ENCODE measurements at regions not wholly inside any gene's neighbourhood (a gene's known extent, or its start where the extent isn't known, plus 50 kb on each side); places are given as distances from the start of the nearest gene placed in this dataset.

DNA sequence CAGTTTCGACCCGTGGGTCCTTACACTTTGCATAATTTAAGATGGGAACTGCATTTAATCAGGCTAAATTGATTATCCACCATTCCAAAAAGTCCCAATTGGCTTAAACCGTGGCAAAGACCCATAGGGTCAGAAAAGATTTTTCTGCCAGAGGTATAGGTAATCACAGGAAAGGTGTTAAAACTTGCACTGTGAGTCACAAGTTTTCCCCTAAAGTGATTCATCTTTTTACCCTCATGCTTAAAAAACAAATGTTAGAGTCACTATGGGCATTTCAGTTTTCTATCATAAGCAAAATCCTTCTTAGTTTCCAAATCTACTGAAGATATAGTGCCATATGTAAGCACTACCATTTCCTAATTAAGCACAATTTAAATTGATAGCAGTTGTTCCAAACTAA, 1079.8 kb downstream of the ADGRL2 start:
- Histone ChIP-seq H3K4me1 (ENCODE audit: insufficient read depth, low read length, poor library complexity, severe bottlenecking) (no peaks in the 10 kb centered on the region), H3K9me3 (ENCODE audit: low read depth, low read length, poor library complexity, severe bottlenecking) (no peaks in the 10 kb centered on the region), H3K27me3 (replicated peaks; ENCODE audit: insufficient read depth, low read depth, low read length, poor library complexity) (peaks cover 5% of the 10 kb centered on the region), H3K36me3 (ENCODE audit: insufficient read depth, low read length, poor library complexity, severe bottlenecking) (no peaks in the 10 kb centered on the region), H3K27ac (ENCODE audit: low read depth, low read length, poor library complexity, severe bottlenecking) (no peak overlapping the region), H3K4me3 (ENCODE audit: low read depth, low read length, poor library complexity, severe bottlenecking) (no peak overlapping the region)
- no peak for TF ChIP-seq EZH2 (IDR thresholded peaks at IDR 0.05; ENCODE audit: borderline replicate concordance, low read depth, low read length, poor library complexity, severe bottlenecking)
- no peak for TF ChIP-seq CTCF (conservative IDR thresholded peaks at IDR 0.05; ENCODE audit: low read depth, low read length)
- ChIA-PET CTCF (no interaction called here), POLR2A (ENCODE audit: low non-redundant PET) (no interaction called here)
- BruUV-seq (replicated peaks), result no TSS peak
- intact Hi-C loops (cut with micrococcal nuclease; ENCODE audit: unreplicated experiment), result no loop called here
- DNase-seq (ENCODE audit: low spot score), result no peak

GRCh38 chr1:82879701-82880305, 1079.1 kb downstream of the ADGRL2 start:
- BruUV-seq (replicated peaks), result no TSS peak
- Histone ChIP-seq H3K9me3 (ENCODE audit: low read depth, low read length, poor library complexity, severe bottlenecking) (no peaks in the 10 kb centered on the region), H3K36me3 (ENCODE audit: insufficient read depth, low read length, poor library complexity, severe bottlenecking) (no peaks in the 10 kb centered on the region), H3K4me3 (ENCODE audit: low read depth, low read length, poor library complexity, severe bottlenecking) (no peak overlapping the region), H3K27ac (ENCODE audit: low read depth, low read length, poor library complexity, severe bottlenecking) (no peak overlapping the region), H3K4me1 (ENCODE audit: insufficient read depth, low read length, poor library complexity, severe bottlenecking) (no peaks in the 10 kb centered on the region), H3K27me3 (replicated peaks; ENCODE audit: insufficient read depth, low read depth, low read length, poor library complexity) (peaks cover 5% of the 10 kb centered on the region)
- ChIA-PET POLR2A (ENCODE audit: low non-redundant PET) (no interaction called here), CTCF (no interaction called here)
- TF ChIP-seq EZH2 (IDR thresholded peaks at IDR 0.05; ENCODE audit: borderline replicate concordance, low read depth, low read length, poor library complexity, severe bottlenecking), result no peak
- TF ChIP-seq CTCF (conservative IDR thresholded peaks at IDR 0.05; ENCODE audit: low read depth, low read length), result no peak
- intact Hi-C loops (cut with micrococcal nuclease; ENCODE audit: unreplicated experiment), result no loop called here
- no peak for DNase-seq (ENCODE audit: low spot score)

- no peak overlapping the region for H3K4me3 ChIP-seq (ENCODE audit: low read depth, low read length, poor library complexity, severe bottlenecking)
- H3K27me3 ChIP-seq (replicated peaks; ENCODE audit: insufficient read depth, low read depth, low read length, poor library complexity), result peaks cover 3% of the 10 kb centered on the region
- intact Hi-C loops (cut with micrococcal nuclease; ENCODE audit: unreplicated experiment), result no loop called here
- no peaks in the 10 kb centered on the region for H3K36me3 ChIP-seq (ENCODE audit: insufficient read depth, low read length, poor library complexity, severe bottlenecking)
- no peaks in the 10 kb centered on the region for H3K9me3 ChIP-seq (ENCODE audit: low read depth, low read length, poor library complexity, severe bottlenecking)
- H3K4me1 ChIP-seq (ENCODE audit: insufficient read depth, low read length, poor library complexity, severe bottlenecking), result no peaks in the 10 kb centered on the region
- H3K27ac ChIP-seq (ENCODE audit: low read depth, low read length, poor library complexity, severe bottlenecking), result no peak overlapping the region
- ChIA-PET POLR2A (ENCODE audit: low non-redundant PET) (no interaction called here), CTCF (no interaction called here)
- TF ChIP-seq CTCF (conservative IDR thresholded peaks at IDR 0.05; ENCODE audit: low read depth, low read length), result no peak
- TF ChIP-seq EZH2 (IDR thresholded peaks at IDR 0.05; ENCODE audit: borderline replicate concordance, low read depth, low read length, poor library complexity, severe bottlenecking), result no peak
- no TSS peak for BruUV-seq (replicated peaks)
- DNase-seq (ENCODE audit: low spot score), result no peak
Measured at GRCh38 chr1:82875170-82875569, 1074.4 kb downstream of the ADGRL2 start.

Data from A673 (cell line).